Smooth muscle cell (in vitro differentiated cells): ENCODE measurements at regions not wholly inside any gene's neighbourhood (a gene's known extent, or its start where the extent isn't known, plus 50 kb on each side); places are given as distances from the start of the nearest gene placed in this dataset.

Experiments
- DNase-seq: peaks from one replicate; lab custom pipeline; 2025; ENCODE audit not compliant: unreplicated experiment; lab: John Stamatoyannopoulos, UW
- H2AFZ ChIP-seq: fragments of 200-600 bp; sonication (generic); 2 replicates; pipeline ENCODE4 v1.6.0; 2016; ENCODE audit warnings: antibody characterized with exemption, low read depth, mild to moderate bottlenecking
- H3F3A ChIP-seq: fragments of 200-600 bp; sonication (generic); 2 replicates; pipeline ENCODE4 v1.6.0; 2017; ENCODE audit warnings: antibody characterized with exemption, low read depth
- H3K27ac ChIP-seq: fragments of 200-600 bp; sonication (generic); 2 replicates; pipeline ENCODE4 v1.5.1; 2016; ENCODE audit warnings: low read depth, mild to moderate bottlenecking
- H3K27me3 ChIP-seq: fragments of 200-600 bp; sonication (generic); 2 replicates; pipeline ENCODE4 v1.6.1; 2016; ENCODE audit warnings: low read depth, mild to moderate bottlenecking
- H3K36me3 ChIP-seq: fragments of 200-600 bp; sonication (generic); 2 replicates; pipeline ENCODE4 v1.5.1; 2016; ENCODE audit warnings: low read depth
- H3K4me1 ChIP-seq: fragments of 200-600 bp; sonication (generic); 2 replicates; pipeline ENCODE4 v1.5.1; 2016; ENCODE audit warnings: low read depth
- H3K4me2 ChIP-seq: fragments of 200-600 bp; sonication (generic); 2 replicates; pipeline ENCODE4 v1.6.0; 2016; ENCODE audit warnings: mild to moderate bottlenecking
- H3K4me3 ChIP-seq: fragments of 200-600 bp; sonication (generic); 2 replicates; pipeline ENCODE4 v1.5.1; 2016; ENCODE audit warnings: mild to moderate bottlenecking
- H3K79me2 ChIP-seq: fragments of 200-600 bp; sonication (generic); 2 replicates; pipeline ENCODE4 v1.6.0; 2016; ENCODE audit warnings: low read depth, mild to moderate bottlenecking
- H3K9ac ChIP-seq: fragments of 200-600 bp; sonication (generic); 2 replicates; pipeline ENCODE4 v1.6.0; 2016; ENCODE audit warnings: low read depth
- H3K9me3 ChIP-seq: fragments of 200-600 bp; sonication (generic); replicated peaks from 2 replicates; pipeline ENCODE4 v1.5.1; 2016; ENCODE audit warnings: low read depth
- H4K20me1 ChIP-seq: fragments of 200-600 bp; sonication (generic); 2 replicates; pipeline ENCODE4 v1.6.0; 2016; ENCODE audit warnings: low read depth
- CTCF ChIP-seq: fragments of 200-600 bp; sonication (generic); IDR thresholded peaks from 2 replicates; pipeline ENCODE4 v1.5.1; 2017; ENCODE audit warnings: borderline replicate concordance, mild to moderate bottlenecking, antibody characterized with exemption; ENCODE audit not compliant: insufficient read depth, poor library complexity, severe bottlenecking
- WGBS: methylation state at CpG from one replicate; pipeline ENCODE4 v1.1.7; 2016; ENCODE audit warnings: low lambda C conversion rate; 5-methylcytosine and 5-hydroxymethylcytosine counted together

DNA sequence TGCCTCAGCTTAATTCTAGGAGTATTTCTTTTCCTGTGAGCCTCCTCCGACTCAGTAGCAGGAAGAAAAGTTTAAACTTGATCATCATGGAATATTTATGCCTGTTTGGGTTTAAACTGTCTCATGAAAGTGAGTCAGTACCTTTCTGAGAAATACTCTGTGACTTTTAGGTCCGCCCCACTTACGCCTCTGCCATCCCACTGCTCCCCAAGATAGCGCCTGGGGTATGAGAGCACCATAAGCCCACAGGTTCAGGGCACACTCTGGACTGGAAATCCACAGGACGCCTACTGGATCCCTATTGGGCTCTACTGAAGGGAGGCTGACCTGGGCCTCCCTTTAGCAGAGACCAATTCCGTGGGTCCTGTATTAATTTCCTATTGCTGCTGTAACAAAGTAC lies 175.8 kb upstream of the CDH20 start:
- H4K20me1 ChIP-seq, result no peaks in the 10 kb centered on the region
- DNase-seq, result no peak
- TF ChIP-seq CTCF, result no peak
- no peak overlapping the region for H3K4me2 ChIP-seq
- H3K9ac ChIP-seq, result no peak overlapping the region
- 93% methylated on average over 6 of the region's 6 CpGs for WGBS
- no peak overlapping the region for H2AFZ ChIP-seq
- H3K9me3 ChIP-seq, result no peaks in the 10 kb centered on the region
- H3K4me1 ChIP-seq, result no peaks in the 10 kb centered on the region
- no peaks in the 10 kb centered on the region for H3K79me2 ChIP-seq
- H3F3A ChIP-seq, result peaks cover 5% of the 10 kb centered on the region
- peaks cover 12% of the 10 kb centered on the region for H3K27me3 ChIP-seq
- H3K36me3 ChIP-seq, result no peaks in the 10 kb centered on the region
- H3K27ac ChIP-seq, result no peak overlapping the region
- H3K4me3 ChIP-seq, result no peak overlapping the region

DNA sequence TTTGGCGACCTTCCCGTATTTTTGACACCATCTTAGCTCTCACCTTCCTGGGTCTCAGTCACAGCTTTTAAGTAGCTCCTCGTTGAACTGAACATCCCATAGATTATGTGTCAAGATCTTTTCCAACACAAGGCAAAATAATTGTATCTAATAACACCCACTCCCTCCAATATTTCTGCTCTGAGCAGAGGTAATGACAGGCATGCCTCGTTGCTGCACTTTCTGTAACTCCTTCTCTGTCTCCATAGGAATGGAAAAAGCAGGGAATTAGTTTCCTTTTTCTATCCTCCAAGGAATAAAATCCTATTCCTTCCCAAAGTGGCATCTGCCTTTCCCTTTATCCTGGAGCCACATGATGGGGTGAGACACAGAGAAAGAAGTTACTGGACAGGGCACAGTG lies 174.0 kb upstream of the CDH20 start:
- 88% methylated on average over 4 of the region's 4 CpGs for WGBS
- Histone ChIP-seq H3K9me3 (no peaks in the 10 kb centered on the region), H3K4me1 (no peaks in the 10 kb centered on the region), H3F3A (peaks cover 5% of the 10 kb centered on the region), H3K4me3 (no peak overlapping the region), H3K9ac (no peak overlapping the region), H3K27ac (no peak overlapping the region), H3K79me2 (no peaks in the 10 kb centered on the region), H3K27me3 (no peaks in the 10 kb centered on the region), H3K4me2 (no peak overlapping the region), H3K36me3 (no peaks in the 10 kb centered on the region), H2AFZ (no peak overlapping the region), H4K20me1 (no peaks in the 10 kb centered on the region)
- no peak for DNase-seq
- TF ChIP-seq CTCF, result no peak

DNA sequence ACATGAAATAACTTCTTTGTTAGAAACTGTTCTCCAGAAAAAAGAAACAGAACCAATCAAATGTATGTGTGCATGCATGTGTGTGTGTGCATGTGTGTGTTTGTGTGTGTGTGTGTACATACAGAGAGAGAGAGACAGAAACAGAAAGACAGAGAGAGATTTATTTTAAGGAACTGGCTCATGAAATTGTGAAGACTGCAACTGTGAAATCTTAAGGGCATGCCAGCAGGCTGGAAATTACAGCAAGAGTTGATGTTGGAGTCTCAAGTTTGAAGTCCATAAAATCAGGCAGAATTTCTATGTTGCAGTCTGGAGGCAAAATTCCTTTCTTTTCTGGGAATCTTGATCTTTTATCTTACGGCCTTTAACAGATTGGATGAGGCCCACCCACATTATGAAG lies 168.9 kb upstream of the CDH20 start:
- Histone ChIP-seq H3K4me3 (no peak overlapping the region), H3K4me2 (no peak overlapping the region)
- 35% methylated on average over 1 of the region's 1 CpG for WGBS

More for the DNA sequence above, 168.9 kb upstream of the CDH20 start:
- Histone ChIP-seq H3K27ac (no peak overlapping the region), H3K9ac (no peak overlapping the region), H3K27me3 (no peaks in the 10 kb centered on the region), H4K20me1 (no peaks in the 10 kb centered on the region), H3K79me2 (no peaks in the 10 kb centered on the region), H3K9me3 (no peaks in the 10 kb centered on the region), H3K4me1 (no peaks in the 10 kb centered on the region), H3K36me3 (no peaks in the 10 kb centered on the region), H3F3A (no peaks in the 10 kb centered on the region), H2AFZ (no peak overlapping the region)
- TF ChIP-seq CTCF, result no peak
- DNase-seq, result no peak
